Kidney (tissue), 13 donors: ENCODE measurements at regions not wholly inside any gene's neighbourhood (a gene's known extent, or its start where the extent isn't known, plus 50 kb on each side); places are given as distances from the start of the nearest gene placed in this dataset.

ENCODE experiments used
- DNase-seq, 5 donors: peaks; one replicate each; pipeline ENCODE4 v3.0.0-alpha.2; 2013 to 2020
- FAIRE-seq: peaks from 2 replicates; lab custom pipeline; 2012; peaks lifted over from hg19 to GRCh38; lab: Jason Lieb, UNC
- H3K27ac ChIP-seq, 2 donors: one replicate each; pipeline ENCODE4 v1.7.0; 2013; ENCODE audit warnings: low read depth in 2 of 2, low read length in 2 of 2, inconsistent platforms in 1 of 2
- H3K27me3 ChIP-seq: one replicate; pipeline ENCODE4 v1.7.1; 2013; ENCODE audit warnings: low read length, inconsistent platforms; ENCODE audit not compliant: control insufficient read depth, insufficient read depth
- H3K36me3 ChIP-seq, 3 donors: one replicate each; pipeline versions ENCODE4 v1.7.0 to v1.7.1; 2013; ENCODE audit warnings: low read length in 3 of 3, control low read depth in 1 of 3, inconsistent platforms in 1 of 3; ENCODE audit not compliant: insufficient read depth in 3 of 3, control insufficient read depth in 2 of 3
- H3K4me1 ChIP-seq, 3 donors: one replicate each; pipeline versions ENCODE4 v1.7.0 to v1.7.1; 2013; ENCODE audit warnings: low read length in 3 of 3, inconsistent platforms in 1 of 3, low read depth in 1 of 3; ENCODE audit not compliant: control insufficient read depth in 2 of 3, insufficient read depth in 2 of 3
- H3K4me3 ChIP-seq, 3 donors: one replicate each; pipeline versions ENCODE4 v1.7.0 to v1.8.1; 2013; ENCODE audit warnings: low read length in 3 of 3, control low read depth in 1 of 3, inconsistent platforms in 1 of 3
- H3K9ac ChIP-seq, 3 donors: one replicate each; pipeline versions ENCODE4 v1.7.0 to v1.7.1; 2013; ENCODE audit warnings: low read length in 3 of 3, control low read depth in 1 of 3, inconsistent platforms in 1 of 3
- H3K9me3 ChIP-seq, 3 donors: one replicate each; pipeline versions ENCODE4 v1.7.0 to v1.7.1; 2013; ENCODE audit warnings: low read length in 3 of 3, control low read depth in 1 of 3, inconsistent platforms in 1 of 3; ENCODE audit not compliant: control insufficient read depth in 2 of 3, insufficient read depth in 1 of 3
- intact Hi-C: fragments of 100-400 bp; cut with DNase I; formaldehyde crosslinking; loops from one replicate; pipeline ENCODE4 v1.11.1; 2022
- TF ChIP-seq, protein P1 (sequence below): IDR thresholded peaks from 3 replicates; pipeline ENCODE4 v1.5.1; 2012; ENCODE audit warnings: mild to moderate bottlenecking, moderate library complexity, borderline replicate concordance; ENCODE audit not compliant: insufficient read depth; ENCODE audit errors: extremely low read depth
- donor health status: control.
- donor health status: control.
- donor health status: control.
- donor health status: control.
- donor health status: control.
- donor health status: DM: yes; HTN: yes; CAD: no.
- donor health status: Normal renal cell carcinoma (clear cell type).

DNA sequence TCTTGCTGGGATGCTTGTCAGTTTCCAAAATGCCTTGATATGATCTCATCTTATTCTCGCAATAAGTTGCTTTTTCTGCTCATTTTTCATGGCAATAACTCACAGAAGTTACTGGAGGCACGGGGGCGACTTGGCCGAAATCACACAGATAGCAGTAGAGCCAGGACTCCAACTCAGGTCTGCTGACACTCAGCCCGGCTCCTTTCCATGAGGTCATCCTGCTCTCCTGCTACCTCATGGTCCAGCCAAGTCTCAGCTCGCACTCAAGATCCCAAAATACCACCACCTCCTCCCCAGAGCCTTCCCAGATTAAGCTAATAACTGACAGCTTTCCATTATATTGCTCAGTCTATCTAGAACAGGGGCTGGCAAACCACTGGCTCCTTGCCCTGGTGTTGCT is 269.5 kb downstream of the MAP2K4 start:
- TF ChIP-seq, protein P1, sequence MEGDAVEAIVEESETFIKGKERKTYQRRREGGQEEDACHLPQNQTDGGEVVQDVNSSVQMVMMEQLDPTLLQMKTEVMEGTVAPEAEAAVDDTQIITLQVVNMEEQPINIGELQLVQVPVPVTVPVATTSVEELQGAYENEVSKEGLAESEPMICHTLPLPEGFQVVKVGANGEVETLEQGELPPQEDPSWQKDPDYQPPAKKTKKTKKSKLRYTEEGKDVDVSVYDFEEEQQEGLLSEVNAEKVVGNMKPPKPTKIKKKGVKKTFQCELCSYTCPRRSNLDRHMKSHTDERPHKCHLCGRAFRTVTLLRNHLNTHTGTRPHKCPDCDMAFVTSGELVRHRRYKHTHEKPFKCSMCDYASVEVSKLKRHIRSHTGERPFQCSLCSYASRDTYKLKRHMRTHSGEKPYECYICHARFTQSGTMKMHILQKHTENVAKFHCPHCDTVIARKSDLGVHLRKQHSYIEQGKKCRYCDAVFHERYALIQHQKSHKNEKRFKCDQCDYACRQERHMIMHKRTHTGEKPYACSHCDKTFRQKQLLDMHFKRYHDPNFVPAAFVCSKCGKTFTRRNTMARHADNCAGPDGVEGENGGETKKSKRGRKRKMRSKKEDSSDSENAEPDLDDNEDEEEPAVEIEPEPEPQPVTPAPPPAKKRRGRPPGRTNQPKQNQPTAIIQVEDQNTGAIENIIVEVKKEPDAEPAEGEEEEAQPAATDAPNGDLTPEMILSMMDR, result no peak
- no peak overlapping the region for H3K27ac ChIP-seq
- no peaks in the 10 kb centered on the region for H3K36me3 ChIP-seq
- no peak for DNase-seq
- no peak overlapping the region for H3K9ac ChIP-seq
- H3K4me1 ChIP-seq, result no peaks in the 10 kb centered on the region
- no peak overlapping the region for H3K4me3 ChIP-seq
- intact Hi-C loops, result no loop called here
- H3K9me3 ChIP-seq, result no peaks in the 10 kb centered on the region
- no peak for FAIRE-seq
- H3K27me3 ChIP-seq, result no peaks in the 10 kb centered on the region

DNA sequence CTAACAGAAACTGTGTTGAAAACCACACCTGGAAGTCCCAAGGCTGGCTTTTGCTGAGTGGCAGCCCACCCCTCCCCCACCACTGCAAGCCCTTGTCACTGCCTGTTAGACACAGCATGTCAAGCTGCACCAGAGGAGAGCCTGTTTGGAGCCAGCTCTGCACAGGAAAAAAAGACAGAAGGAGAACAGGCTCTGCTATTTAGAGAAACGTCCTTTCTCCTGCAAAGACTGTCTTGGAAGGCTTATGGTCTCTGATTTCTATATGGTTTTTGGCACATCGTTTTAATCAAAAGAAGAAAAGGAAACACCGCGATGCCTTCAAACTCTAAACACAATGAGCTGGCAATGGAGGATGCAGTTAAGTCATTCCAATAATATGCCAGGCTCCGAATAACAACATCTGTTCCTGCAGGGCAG is 275.5 kb downstream of the MAP2K4 start:
- no peaks in the 10 kb centered on the region for H3K9me3 ChIP-seq
- H3K36me3 ChIP-seq, result no peaks in the 10 kb centered on the region
- H3K9ac ChIP-seq, result no peak overlapping the region
- H3K4me3 ChIP-seq, result no peak overlapping the region
- peak in 3 of 5 donors; percentile 4 to 11 (median 9) for DNase-seq
- no peak for FAIRE-seq
- H3K27ac ChIP-seq, result no peak overlapping the region
- intact Hi-C loops, result no loop called here
- no peaks in the 10 kb centered on the region for H3K27me3 ChIP-seq
- TF ChIP-seq, protein P1, result no peak
- H3K4me1 ChIP-seq, result no peaks in the 10 kb centered on the region

DNA sequence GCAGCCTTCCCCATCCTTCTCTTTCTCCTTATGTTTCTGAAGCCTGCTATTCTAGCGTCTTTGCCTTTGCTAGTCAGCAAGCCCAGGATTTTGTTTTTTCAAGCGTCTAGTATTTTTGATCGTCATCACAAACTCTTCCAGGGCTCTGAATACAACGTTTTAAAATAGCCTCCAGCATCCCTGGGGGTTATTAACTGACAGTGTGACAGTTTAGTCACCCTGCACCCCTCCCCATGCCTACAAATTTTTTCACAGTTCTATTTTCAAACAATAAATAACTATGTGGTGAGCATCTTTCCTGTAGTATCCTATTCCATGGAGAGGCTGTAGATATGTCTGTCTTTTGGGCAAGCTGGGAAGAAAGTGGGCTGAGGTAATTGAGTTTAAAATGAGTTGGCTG is 280.9 kb downstream of the MAP2K4 start:
- Histone ChIP-seq H3K9me3 (no peaks in the 10 kb centered on the region), H3K36me3 (no peaks in the 10 kb centered on the region), H3K27me3 (no peaks in the 10 kb centered on the region), H3K4me1 (no peaks in the 10 kb centered on the region), H3K9ac (no peak overlapping the region), H3K27ac (no peak overlapping the region), H3K4me3 (no peak overlapping the region)
- intact Hi-C loops, result no loop called here
- TF ChIP-seq, protein P1, result no peak
- DNase-seq (no peak), FAIRE-seq (no peak)

DNA sequence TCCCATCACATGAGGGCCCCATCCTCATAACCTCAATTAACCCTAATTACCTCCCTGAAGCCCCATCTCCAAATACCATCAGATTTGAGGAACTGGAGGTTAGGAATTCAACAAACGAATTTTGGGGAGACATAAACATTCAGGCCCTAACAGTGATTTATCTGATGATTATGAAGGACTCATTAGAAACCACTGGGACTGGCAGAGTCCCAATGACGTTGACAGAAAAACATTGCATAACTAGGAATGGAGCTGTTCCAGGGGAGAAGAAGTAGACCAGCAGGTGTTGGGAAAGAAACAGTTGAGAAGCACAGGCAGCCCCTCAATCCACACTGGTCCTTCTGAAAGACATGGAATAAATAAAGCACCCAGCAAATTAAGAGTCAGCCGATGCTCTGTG is 282.0 kb downstream of the MAP2K4 start:
- Histone ChIP-seq H3K36me3 (no peaks in the 10 kb centered on the region), H3K4me3 (no peak overlapping the region), H3K27ac (no peak overlapping the region), H3K9ac (no peak overlapping the region), H3K27me3 (no peaks in the 10 kb centered on the region), H3K9me3 (no peaks in the 10 kb centered on the region), H3K4me1 (no peaks in the 10 kb centered on the region)
- intact Hi-C loops, result no loop called here
- no peak for FAIRE-seq
- no peak for DNase-seq
- TF ChIP-seq, protein P1, result no peak
